ENCODE measurements at regions not wholly inside any gene's neighbourhood (a gene's known extent, or its start where the extent isn't known, plus 50 kb on each side); places are given as distances from the start of the nearest gene placed in this dataset.

DNA sequence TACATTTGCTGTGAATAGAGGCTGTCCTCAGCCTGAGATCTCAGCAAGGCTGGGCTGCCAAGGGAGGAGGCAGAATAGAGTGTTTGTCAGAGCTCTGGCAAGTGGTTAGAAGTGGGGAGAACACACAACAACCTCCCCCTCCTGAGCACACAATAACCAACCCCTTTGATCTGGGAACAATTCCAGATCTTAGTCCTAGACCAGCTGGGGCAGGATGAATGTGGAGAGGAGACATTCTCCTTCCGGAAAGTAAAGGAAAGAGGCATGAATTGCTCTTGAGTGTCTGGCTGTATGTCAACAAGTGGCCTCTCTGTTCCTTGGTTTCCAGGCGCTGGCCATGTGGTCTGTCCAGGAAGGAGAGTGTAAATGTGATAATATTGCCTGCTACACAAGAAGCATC is 114.9 kb upstream of the TMTC4 start:
- POLR2A ChIA-PET: no interaction called here
- no peak overlapping the region for H3K9ac ChIP-seq (ENCODE audit: low read length)
- no peaks in the 10 kb centered on the region for H4K20me1 ChIP-seq (ENCODE audit: insufficient read depth)
- ATAC-seq (no peak), DNase-seq (ENCODE audit: low read depth, low spot score) (no peak)
- H3K27ac ChIP-seq (ENCODE audit: low read depth, low read length): no peak overlapping the region
- no peaks in the 10 kb centered on the region for H3K79me2 ChIP-seq (ENCODE audit: insufficient read depth, low read length)
- no peak overlapping the region for H3K4me3 ChIP-seq (replicated peaks in 1 of 2; ENCODE audit: low read depth in 1 of 2, low read length in 2 of 2)
- no TSS peak for BruUV-seq (replicated peaks)
- intact Hi-C loops (cut with micrococcal nuclease): no loop called here
- H3K4me2 ChIP-seq (ENCODE audit: low read length): no peak overlapping the region
- no peaks in the 10 kb centered on the region for H3K9me2 ChIP-seq (ENCODE audit: insufficient read depth)
- RAD21 ChIA-PET (ENCODE audit: low non-redundant PET in 1 of 2, low total read pairs in 2 of 2, uncharacterized antibody in 2 of 2, unreplicated experiment in 2 of 2): no interaction called here
- H3K27me3 ChIP-seq (ENCODE audit: insufficient read depth, low read length): peaks cover 33% of the 10 kb centered on the region
- no peaks in the 10 kb centered on the region for H3K9me3 ChIP-seq (ENCODE audit: control insufficient read depth in 1 of 2, insufficient read depth in 1 of 2, low read depth in 1 of 2, low read length in 2 of 2)
- no peak overlapping the region for H2AFZ ChIP-seq (ENCODE audit: low read depth, low read length, poor library complexity, severe bottlenecking)
- TF ChIP-seq TCF7L2 (IDR thresholded peaks at IDR 0.05; ENCODE audit: borderline replicate concordance, extremely low read depth, insufficient read depth, insufficient read length) (no peak), YY1 (IDR thresholded peaks at IDR 0.05; ENCODE audit: extremely low read depth, insufficient replicate concordance, low read depth, low read length) (no peak), CEBPB (IDR thresholded peaks at IDR 0.05; ENCODE audit: low read depth) (no peak), SRF (IDR thresholded peaks at IDR 0.05; ENCODE audit: low read depth) (no peak), SP1 (IDR thresholded peaks at IDR 0.05; ENCODE audit: low read depth) (no peak), ELF1 (IDR thresholded peaks at IDR 0.05; ENCODE audit: borderline replicate concordance, low read depth) (no peak)
- TF ChIP-seq, protein P1, sequence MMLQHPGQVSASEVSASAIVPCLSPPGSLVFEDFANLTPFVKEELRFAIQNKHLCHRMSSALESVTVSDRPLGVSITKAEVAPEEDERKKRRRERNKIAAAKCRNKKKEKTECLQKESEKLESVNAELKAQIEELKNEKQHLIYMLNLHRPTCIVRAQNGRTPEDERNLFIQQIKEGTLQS (IDR thresholded peaks at IDR 0.05): no peak
- TF ChIP-seq, protein P2, sequence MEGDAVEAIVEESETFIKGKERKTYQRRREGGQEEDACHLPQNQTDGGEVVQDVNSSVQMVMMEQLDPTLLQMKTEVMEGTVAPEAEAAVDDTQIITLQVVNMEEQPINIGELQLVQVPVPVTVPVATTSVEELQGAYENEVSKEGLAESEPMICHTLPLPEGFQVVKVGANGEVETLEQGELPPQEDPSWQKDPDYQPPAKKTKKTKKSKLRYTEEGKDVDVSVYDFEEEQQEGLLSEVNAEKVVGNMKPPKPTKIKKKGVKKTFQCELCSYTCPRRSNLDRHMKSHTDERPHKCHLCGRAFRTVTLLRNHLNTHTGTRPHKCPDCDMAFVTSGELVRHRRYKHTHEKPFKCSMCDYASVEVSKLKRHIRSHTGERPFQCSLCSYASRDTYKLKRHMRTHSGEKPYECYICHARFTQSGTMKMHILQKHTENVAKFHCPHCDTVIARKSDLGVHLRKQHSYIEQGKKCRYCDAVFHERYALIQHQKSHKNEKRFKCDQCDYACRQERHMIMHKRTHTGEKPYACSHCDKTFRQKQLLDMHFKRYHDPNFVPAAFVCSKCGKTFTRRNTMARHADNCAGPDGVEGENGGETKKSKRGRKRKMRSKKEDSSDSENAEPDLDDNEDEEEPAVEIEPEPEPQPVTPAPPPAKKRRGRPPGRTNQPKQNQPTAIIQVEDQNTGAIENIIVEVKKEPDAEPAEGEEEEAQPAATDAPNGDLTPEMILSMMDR (IDR thresholded peaks at IDR 0.05 in 2 of 3, conservative IDR thresholded peaks at IDR 0.05 in 1 of 3; ENCODE audit: borderline replicate concordance in 1 of 3, insufficient read depth in 1 of 3, low read depth in 2 of 3, low read length in 2 of 3): no peak
- CTCF ChIA-PET: no interaction called here
- no peaks in the 10 kb centered on the region for H3K4me1 ChIP-seq (ENCODE audit: control insufficient read depth in 1 of 2, insufficient read depth in 2 of 2, low read length in 2 of 2)
- no peaks in the 10 kb centered on the region for H3K36me3 ChIP-seq (ENCODE audit: control insufficient read depth in 1 of 2, insufficient read depth in 2 of 2, low read length in 2 of 2)

DNA sequence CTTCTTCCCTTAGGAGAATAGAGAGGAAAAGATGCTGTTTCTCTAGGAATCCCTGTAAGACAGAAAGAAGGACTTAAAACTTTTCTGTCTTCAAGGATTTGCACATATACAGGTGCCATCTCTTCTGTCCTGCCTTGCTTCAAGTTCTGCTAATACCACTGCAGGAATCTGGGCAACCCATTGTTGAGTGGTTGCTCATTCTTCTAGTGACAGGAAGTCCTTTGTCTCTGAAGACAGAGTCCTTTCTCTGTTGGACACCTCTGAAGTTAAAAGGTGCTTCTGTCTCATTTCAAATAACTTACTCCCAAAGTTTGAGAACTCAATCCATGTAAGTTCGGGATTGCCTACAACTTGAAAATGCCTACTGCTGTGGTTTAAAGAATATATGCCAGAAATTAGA is 114.4 kb upstream of the TMTC4 start:
- Histone ChIP-seq H3K27me3 (ENCODE audit: insufficient read depth, low read length) (peaks cover 33% of the 10 kb centered on the region), H3K4me3 (replicated peaks in 1 of 2; ENCODE audit: low read depth in 1 of 2, low read length in 2 of 2) (no peak overlapping the region), H2AFZ (ENCODE audit: low read depth, low read length, poor library complexity, severe bottlenecking) (no peak overlapping the region), H3K9me2 (ENCODE audit: insufficient read depth) (no peaks in the 10 kb centered on the region), H3K4me2 (ENCODE audit: low read length) (no peak overlapping the region), H3K9ac (ENCODE audit: low read length) (no peak overlapping the region), H3K4me1 (ENCODE audit: control insufficient read depth in 1 of 2, insufficient read depth in 2 of 2, low read length in 2 of 2) (no peaks in the 10 kb centered on the region), H3K36me3 (ENCODE audit: control insufficient read depth in 1 of 2, insufficient read depth in 2 of 2, low read length in 2 of 2) (no peaks in the 10 kb centered on the region), H3K27ac (ENCODE audit: low read depth, low read length) (no peak overlapping the region), H3K79me2 (ENCODE audit: insufficient read depth, low read length) (no peaks in the 10 kb centered on the region), H3K9me3 (ENCODE audit: control insufficient read depth in 1 of 2, insufficient read depth in 1 of 2, low read depth in 1 of 2, low read length in 2 of 2) (no peaks in the 10 kb centered on the region), H4K20me1 (ENCODE audit: insufficient read depth) (no peaks in the 10 kb centered on the region)
- intact Hi-C loops (cut with micrococcal nuclease): no loop called here
- no TSS peak for BruUV-seq (replicated peaks)
- TF ChIP-seq CEBPB (IDR thresholded peaks at IDR 0.05; ENCODE audit: low read depth): no peak
- no peak for TF ChIP-seq EZH2phosphoT487 (IDR thresholded peaks at IDR 0.05; ENCODE audit: borderline replicate concordance)
- no peak for TF ChIP-seq SP1 (IDR thresholded peaks at IDR 0.05; ENCODE audit: low read depth)
- no peak for TF ChIP-seq EGR1 (IDR thresholded peaks at IDR 0.05; ENCODE audit: low read depth)
- no peak for TF ChIP-seq RAD21 (IDR thresholded peaks at IDR 0.05; ENCODE audit: low read depth)
- TF ChIP-seq ELF1 (IDR thresholded peaks at IDR 0.05; ENCODE audit: borderline replicate concordance, low read depth): no peak
- TF ChIP-seq, protein P3, sequence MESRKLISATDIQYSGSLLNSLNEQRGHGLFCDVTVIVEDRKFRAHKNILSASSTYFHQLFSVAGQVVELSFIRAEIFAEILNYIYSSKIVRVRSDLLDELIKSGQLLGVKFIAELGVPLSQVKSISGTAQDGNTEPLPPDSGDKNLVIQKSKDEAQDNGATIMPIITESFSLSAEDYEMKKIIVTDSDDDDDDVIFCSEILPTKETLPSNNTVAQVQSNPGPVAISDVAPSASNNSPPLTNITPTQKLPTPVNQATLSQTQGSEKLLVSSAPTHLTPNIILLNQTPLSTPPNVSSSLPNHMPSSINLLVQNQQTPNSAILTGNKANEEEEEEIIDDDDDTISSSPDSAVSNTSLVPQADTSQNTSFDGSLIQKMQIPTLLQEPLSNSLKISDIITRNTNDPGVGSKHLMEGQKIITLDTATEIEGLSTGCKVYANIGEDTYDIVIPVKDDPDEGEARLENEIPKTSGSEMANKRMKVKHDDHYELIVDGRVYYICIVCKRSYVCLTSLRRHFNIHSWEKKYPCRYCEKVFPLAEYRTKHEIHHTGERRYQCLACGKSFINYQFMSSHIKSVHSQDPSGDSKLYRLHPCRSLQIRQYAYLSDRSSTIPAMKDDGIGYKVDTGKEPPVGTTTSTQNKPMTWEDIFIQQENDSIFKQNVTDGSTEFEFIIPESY (IDR thresholded peaks at IDR 0.05; ENCODE audit: extremely low read depth, insufficient replicate concordance, low read length): no peak
- TF ChIP-seq TCF7L2 (IDR thresholded peaks at IDR 0.05; ENCODE audit: borderline replicate concordance, extremely low read depth, insufficient read depth, insufficient read length): no peak
- TF ChIP-seq ZNF274 (IDR thresholded peaks at IDR 0.05; ENCODE audit: low read depth, low read length): no peak
- DNase-seq (ENCODE audit: low read depth, low spot score) (no peak), ATAC-seq (no peak)
- ChIA-PET CTCF (no interaction called here), RAD21 (ENCODE audit: low non-redundant PET in 1 of 2, low total read pairs in 2 of 2, uncharacterized antibody in 2 of 2, unreplicated experiment in 2 of 2) (no interaction called here), POLR2A (no interaction called here)

Measured in HCT116 (cell line).